DOHH2 (cell line): ENCODE measurements at regions not wholly inside any gene's neighbourhood (a gene's known extent, or its start where the extent isn't known, plus 50 kb on each side); places are given as distances from the start of the nearest gene placed in this dataset.

ENCODE experiments used
- CTCF ChIP-seq: fragments of 200-600 bp; sonication (generic); IDR thresholded peaks from one replicate; pipeline ENCODE4 v1.5.1; 2014; ENCODE audit warnings: antibody characterized with exemption, mild to moderate bottlenecking, low read depth, low read length; ENCODE audit not compliant: poor library complexity, severe bottlenecking
- EZH2phosphoT487 ChIP-seq: fragments of 200-600 bp; sonication (generic); IDR thresholded peaks from 2 replicates; pipeline ENCODE4 v1.6.1; 2017; ENCODE audit warnings: borderline replicate concordance, mild to moderate bottlenecking, antibody characterized with exemption, low read length, moderate library complexity, mixed read lengths

- no peak for TF ChIP-seq CTCF
- no peak for TF ChIP-seq EZH2phosphoT487
These were observed 134.5 kb upstream of the C2CD4B start for GRCh38 chr15:62299541-62299940.
